Fibroblast of skin of left biceps (primary cell): ENCODE measurements at regions not wholly inside any gene's neighbourhood (a gene's known extent, or its start where the extent isn't known, plus 50 kb on each side); places are given as distances from the start of the nearest gene placed in this dataset.
"Not testable (repeated sequence)": the region's sequence is repeated elsewhere in the genome, so short reads cannot be mapped to it uniquely, and the experiment has no call there.

Experiments used
- DNase-seq, 2 experiments: peaks; one replicate each; pipeline ENCODE4 v3.0.0-alpha.2; 2013; ENCODE audit warnings: low read depth in 2 of 2

DNA sequence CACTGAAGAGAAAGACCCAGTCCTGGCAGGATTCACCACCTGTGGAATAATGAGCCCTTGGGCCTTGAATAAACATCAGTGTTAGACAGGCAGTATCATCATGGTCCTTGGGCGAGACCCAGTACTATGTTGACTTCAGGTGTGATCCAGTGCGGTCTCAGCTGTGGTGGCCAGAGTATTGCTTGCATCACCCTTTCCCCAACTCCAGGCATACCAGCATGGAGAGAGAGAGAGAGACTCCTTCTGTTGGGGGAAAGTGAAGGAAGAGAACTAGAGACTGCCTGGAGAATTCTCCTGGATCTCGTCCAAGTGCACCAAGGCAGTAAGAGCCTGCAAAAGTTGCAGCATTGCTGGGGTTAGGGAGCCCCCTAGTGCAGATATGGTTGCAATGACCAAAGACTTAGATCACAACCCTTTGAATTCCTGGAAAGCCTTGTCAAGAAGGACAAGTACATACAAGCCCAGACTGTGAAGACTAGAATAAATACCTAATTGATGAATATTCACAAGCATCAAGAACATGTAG lies 61.1 kb upstream of the VAMP7 start:
- DNase-seq: peak; percentile 43 to 62

DNA sequence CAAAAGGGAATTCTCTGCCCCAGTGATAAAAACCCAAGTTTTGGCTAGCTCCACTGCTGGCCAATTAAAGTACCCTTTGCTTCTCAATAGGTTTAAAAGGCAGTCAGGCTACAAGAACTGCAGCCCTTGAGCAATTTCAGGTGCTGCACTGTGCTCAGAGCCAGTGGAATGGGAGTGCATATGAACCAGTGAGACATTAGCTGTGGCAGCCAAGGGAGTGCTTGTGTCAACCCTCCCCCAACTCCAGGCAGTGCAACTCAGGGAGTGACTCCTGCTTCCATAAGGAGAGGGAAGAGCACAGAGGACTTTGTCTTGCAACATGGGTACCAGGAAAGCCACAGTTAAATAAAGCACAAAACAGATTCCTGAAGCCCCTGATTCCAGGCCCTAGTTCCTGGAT lies 61.6 kb upstream of the VAMP7 start:
- no peak for DNase-seq

- DNase-seq: not testable (repeated sequence)
Measured at GRCh38 chrX:155814391-155814790, 66.8 kb upstream of the VAMP7 start.

GRCh38 chrX:155779831-155780230 lies 101.3 kb upstream of the VAMP7 start:
- DNase-seq: no peak

- DNase-seq: no peak
Measured at GRCh38 chrX:155778844-155779553, 102.1 kb upstream of the VAMP7 start.

DNA sequence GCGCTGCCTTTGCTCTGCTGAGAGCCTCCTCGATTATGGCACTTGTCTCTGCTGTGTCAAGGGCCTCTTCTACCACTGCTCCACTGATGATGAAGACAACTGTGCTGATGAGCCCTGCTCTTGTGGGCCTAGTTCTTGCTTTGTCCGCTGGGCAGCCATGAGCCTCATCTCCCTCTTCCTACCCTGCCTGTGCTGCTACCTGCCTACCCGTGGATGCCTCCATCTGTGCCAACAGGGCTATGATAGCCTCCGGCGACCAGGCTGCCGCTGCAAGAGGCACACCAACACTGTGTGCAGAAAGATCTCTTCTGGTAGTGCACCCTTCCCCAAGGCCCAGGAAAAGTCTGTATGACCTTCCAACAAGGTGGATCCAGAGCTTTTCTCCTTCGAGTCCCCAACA lies 106.8 kb upstream of the VAMP7 start:
- DNase-seq: no peak

- DNase-seq: no peak
Measured at GRCh38 chrX:155767876-155768769, 113.0 kb upstream of the VAMP7 start.

DNA sequence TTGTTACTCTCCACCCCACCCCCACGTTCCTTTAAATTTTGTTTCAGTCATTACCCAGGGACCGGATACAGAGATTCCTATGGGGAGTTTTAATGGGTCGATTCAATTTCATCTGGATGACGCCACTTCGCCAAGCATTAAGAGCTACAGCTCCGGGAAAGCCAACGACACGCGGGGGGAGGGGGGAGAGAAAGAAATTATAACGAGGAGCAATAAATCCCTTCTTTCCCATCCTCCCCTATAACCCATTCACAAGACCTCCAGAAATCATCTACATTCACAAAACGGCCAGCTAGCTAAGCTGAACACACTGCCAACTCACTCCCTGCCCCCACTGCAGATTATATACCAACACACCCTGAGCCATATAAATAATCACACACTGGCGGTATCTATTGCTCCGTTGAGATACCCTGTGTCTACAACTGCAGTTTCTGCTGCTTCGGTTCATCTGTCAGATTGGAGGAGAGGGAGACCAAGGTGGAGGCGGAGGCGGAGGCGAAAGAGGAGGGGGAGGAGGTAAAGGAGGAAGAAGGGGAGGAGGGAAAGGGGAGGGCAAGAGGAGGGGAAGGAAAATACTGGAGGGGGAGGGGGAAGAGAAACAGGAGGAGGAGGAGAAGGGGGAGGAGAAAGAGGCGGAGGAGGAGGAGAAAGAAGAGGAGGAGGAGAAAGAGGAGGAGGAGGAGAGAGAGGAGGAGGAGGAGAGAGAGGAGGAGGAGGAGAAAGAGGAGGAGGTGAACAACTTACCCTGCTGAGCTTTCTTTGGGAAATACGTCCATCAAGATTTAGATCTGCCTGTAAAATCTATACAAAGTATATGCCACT lies 113.9 kb upstream of the VAMP7 start:
- peak; percentile 66 to 68 for DNase-seq

GRCh38 chrX:155766321-155766720 lies 114.8 kb upstream of the VAMP7 start:
- no peak for DNase-seq

GRCh38 chrX:155761185-155761584 lies 120.0 kb upstream of the VAMP7 start:
- no peak for DNase-seq

DNA sequence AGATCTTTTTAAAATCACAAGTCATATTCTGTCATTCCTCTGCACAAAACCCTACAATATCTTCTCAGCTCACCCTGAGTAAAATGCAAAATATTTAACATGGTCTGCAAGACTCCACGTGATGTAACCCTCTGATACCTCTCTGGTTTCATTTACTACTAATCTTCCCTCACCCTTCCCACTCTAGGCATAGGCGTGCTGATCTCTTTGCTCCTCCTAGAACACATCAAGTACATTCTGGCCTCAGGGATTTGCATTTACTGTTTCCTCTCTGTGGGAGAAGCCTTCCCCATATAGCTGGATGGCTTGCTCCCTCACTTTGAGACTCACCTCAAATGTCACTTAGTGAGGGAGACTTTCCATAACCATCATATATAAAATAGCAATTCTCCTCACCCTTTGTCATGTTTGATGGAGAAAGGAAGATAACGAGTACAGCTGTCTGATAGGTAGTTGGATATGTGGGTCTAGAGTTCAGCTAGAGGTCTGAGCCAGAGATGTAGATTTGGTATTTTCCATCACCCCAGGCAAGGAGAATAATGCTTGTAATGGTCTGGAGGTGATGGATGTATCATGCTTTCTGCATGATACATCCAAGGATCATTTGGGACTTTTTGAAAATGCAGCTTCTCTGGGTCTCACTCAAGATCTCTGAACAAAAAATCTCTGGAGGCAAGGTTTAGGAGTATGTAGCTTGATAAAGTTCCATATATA lies 123.9 kb upstream of the VAMP7 start:
- no peak for DNase-seq

DNA sequence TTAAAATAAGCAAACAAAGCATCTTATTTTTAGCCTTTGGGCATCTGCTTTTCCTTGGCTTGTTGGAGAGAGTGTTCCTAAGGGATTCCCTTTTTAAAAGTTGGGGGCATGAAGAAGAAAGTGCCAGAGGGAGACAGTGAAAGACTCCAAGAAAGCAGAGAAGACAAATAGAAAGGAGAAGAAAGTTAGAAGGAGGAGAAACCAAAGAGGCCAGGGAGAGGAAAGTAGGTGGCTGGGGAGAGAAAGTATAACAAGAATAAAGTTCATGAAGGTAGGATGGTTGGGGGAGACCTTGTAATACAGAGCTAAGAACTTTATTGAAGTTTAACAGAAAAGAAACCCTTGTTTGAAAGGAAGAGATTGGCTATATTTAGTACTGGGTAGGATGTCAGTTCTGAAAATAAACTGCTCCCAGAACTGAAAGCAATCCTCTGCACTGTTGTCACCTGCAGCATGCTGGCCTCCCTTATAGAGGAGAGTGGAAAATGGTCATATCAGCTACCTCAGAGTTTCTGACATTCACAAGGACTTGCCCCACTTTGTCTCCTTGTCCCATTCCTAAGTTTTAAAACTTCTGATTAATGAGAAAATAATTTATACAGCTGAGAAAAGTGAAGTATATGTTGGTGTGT lies 125.3 kb upstream of the VAMP7 start:
- no peak for DNase-seq

- DNase-seq: no peak
Measured at GRCh38 chrX:155751131-155751530, 130.0 kb upstream of the VAMP7 start.

GRCh38 chrX:155747520-155747919 lies 133.6 kb upstream of the VAMP7 start:
- no peak for DNase-seq

DNA sequence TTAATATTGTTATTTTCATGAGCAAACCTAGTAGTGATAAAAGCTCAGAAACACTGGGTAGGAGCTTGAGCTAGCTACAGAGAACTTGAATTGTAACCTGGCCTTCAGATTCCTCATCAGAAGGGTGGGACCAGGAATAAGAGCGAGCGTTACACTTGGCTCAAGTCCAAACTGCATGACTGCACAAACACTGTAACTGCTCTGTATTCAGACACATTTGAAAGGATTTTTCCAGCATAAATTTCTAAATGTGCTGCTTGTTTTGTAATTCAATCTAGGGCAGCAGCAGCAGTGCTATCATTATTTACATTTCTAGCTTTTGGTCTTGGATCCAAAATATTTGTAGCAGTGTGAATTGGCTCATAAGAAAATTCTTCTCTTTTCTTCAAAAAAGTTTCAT lies 133.0 kb upstream of the TMLHE start:
- DNase-seq: no peak

DNA sequence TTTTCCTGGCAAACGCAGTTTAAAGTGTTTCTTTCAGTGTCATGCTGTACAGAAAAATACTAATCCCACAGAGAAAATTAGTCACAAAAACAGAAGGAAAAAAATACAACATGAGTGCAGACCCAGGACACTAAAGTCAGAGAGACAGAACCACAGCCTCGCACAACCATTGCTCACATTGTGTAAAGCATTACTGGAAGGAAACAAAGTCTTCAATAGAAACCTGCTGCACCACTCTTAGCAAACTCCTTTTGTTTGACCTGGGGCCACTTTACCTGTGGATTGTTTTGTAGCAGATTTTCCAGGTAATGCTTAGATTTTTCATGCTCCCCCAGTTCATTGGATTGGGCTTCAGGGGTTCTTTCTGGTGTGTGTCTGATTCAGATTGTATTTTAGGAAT lies 131.8 kb upstream of the TMLHE start:
- DNase-seq: no peak

DNA sequence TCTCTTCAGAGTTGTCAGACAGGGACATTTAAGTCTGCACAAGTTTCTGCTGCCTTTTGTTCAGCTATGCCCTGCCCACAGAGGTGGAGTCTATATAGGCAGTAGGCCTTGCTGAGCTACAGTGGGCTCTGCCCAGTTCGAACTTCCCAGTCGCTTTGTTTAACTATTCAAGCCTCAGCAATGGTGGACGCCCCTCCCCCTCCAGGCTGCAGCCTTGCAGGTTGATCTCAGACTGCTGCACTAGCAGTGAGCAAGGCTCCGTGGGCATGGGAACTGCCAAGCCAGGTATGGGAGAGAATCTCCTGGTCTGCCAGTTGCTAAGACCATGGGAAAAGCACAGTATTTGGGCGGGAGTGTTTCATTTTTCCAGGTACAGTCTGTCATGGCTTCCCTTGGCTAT lies 115.6 kb upstream of the TMLHE start:
- DNase-seq: not testable (repeated sequence)

DNA sequence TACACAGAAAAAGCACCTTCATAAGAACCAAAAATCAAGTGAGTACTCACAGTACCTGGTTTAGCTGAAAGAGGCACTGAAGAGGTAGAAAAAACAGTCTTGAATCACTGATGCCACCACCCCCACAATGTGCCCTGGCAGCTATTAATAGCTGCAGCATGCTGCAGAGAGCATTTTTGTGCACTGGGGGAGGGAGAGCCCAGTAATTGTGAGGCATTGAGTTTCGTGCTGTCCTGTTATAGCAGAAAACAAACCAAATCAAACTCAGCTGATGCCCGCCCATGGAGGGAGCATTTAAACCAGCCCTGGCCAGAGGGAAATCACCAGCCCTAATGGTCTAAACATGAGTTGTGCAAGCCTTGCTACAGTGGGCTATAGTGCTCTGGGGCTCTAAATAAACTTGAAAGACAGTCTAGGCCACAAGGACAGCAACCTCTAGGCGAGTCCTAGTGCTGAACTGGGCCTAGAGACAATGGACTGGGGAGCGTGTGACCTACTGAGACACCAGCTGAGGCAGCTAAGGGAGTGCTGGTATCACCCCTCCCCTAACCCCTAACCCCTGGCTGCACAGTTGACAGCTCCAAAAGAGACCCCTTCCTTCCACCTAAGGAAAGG lies 106.3 kb upstream of the TMLHE start:
- no peak for DNase-seq

DNA sequence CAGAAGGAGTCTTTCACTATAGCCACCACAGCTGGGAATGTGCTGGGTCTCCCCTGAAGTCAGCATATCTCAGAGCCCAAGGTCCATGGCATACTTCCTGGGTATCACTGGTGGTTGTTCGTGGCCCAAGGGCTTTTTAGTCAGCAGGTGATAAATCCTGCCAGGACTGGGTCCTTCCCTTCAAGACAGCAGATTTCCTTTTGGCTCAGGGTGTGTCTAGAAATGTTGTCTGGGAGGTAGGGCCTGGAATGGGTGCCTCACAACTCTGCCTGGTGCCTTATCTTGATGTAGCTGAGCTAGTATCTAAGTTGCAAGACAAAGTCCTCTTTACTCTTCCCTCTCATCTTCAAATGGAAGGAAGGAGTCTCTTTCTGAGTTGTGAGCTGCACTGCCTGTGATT lies 102.4 kb upstream of the TMLHE start:
- DNase-seq: no peak

DNA sequence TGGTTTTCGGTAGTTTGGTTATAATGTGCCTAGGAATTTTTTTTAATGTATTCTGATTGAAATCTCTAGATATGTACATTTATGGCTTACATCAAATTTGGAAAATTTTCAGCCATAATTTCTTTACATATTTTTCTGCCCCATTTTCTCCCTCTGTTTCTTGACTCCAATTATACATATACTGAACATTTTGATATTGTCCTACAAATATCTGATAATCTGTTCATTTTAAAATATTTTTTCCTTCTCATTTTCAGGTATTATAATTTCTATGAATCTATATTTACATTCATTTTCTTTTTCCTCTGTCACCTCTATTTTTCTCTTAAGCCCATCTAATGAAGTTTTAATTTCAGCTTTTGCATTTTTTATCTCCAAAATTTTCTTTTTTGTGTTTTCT lies 82.7 kb upstream of the TMLHE start:
- DNase-seq: no peak
